Mucosa of descending colon (tissue), 3 donors: ENCODE measurements at regions not wholly inside any gene's neighbourhood (a gene's known extent, or its start where the extent isn't known, plus 50 kb on each side); places are given as distances from the start of the nearest gene placed in this dataset.
A peak's percentile ranks its signal among the peaks of the same experiment; 100 is the strongest.
"Not testable (repeated sequence)": the region's sequence is repeated elsewhere in the genome, so short reads cannot be mapped to it uniquely, and the experiment has no call there.

Experiments
- ATAC-seq: fragments of 200-7000 bp; cut with Tn5 transposase; one replicate; pipeline ENCODE4 v1.9.1; 2020; ENCODE audit warnings: mild to moderate bottlenecking, moderate library complexity
- DNase-seq, 3 donors: peaks; one replicate each; pipeline ENCODE4 v3.0.0-alpha.2; 2020
- H3K36me3 ChIP-seq: fragments of 200-600 bp; one replicate; pipeline ENCODE4 v1.8.0; 2021; ENCODE audit warnings: low read depth, mild to moderate bottlenecking
- H3K4me1 ChIP-seq: fragments of 200-600 bp; one replicate; pipeline ENCODE4 v1.8.0; 2021; ENCODE audit warnings: low read depth, mild to moderate bottlenecking
- H3K4me3 ChIP-seq: fragments of 200-600 bp; one replicate; pipeline ENCODE4 v1.8.0; 2021; ENCODE audit warnings: mild to moderate bottlenecking
- H3K9me3 ChIP-seq: fragments of 200-600 bp; one replicate; pipeline ENCODE4 v1.8.0; 2021; ENCODE audit warnings: mild to moderate bottlenecking
- CTCF ChIP-seq: fragments of 200-600 bp; IDR thresholded peaks from one replicate; pipeline ENCODE4 v1.8.0; 2022; ENCODE audit warnings: antibody characterized with exemption, mild to moderate bottlenecking
- intact Hi-C, 2 donors: fragments of 100-400 bp; cut with DNase I in 1 of 2; cut with micrococcal nuclease in 1 of 2; formaldehyde crosslinking; loops; one replicate each; pipeline versions ENCODE4 v1.11.0 to v1.11.1; 2022; cut with DNase I, micrococcal nuclease
- donor health status: DM: no; HTN: no; CAD: no; lungs with moderate emphysema.
- donor health status: DM: no; HTN: no; CAD: no.
- donor health status: DM: no; HTN: yes; CAD: no.

GRCh38 chr14:55913324-55914025 lies 204.7 kb upstream of the PELI2 start:
- intact Hi-C loops, result no loop called here
- no peaks in the 10 kb centered on the region for H3K9me3 ChIP-seq
- DNase-seq, result no peak
- no peak for ATAC-seq
- no peak for TF ChIP-seq CTCF
- H3K36me3 ChIP-seq, result no peaks in the 10 kb centered on the region
- no peak overlapping the region for H3K4me3 ChIP-seq
- H3K4me1 ChIP-seq, result no peaks in the 10 kb centered on the region

DNA sequence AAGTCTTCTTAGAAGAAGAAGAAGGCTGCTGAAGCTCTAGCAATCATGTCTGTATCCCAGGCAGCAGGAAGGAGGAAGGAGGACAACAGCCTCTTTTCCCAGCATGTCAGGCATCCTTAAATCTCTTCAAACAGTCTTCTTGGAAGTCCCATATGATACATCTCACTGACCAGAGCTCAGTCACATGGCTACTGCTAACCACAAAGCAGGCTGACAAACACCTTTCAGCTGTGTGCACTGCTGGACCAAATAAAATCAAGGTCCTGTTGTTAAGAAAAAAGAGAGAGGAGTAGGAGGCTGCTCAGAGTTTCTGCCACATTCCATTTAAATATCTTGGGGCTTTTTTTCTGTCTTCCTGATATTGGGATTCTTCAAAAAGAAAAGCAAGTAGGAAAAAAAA lies 203.4 kb upstream of the PELI2 start:
- no peak for TF ChIP-seq CTCF

GRCh38 chr14:55915456-55915855 lies 202.8 kb upstream of the PELI2 start:
- Histone ChIP-seq H3K4me3 (no peak overlapping the region), H3K9me3 (no peaks in the 10 kb centered on the region), H3K4me1 (no peaks in the 10 kb centered on the region), H3K36me3 (no peaks in the 10 kb centered on the region)
- no peak for ATAC-seq
- no peak for TF ChIP-seq CTCF
- DNase-seq, result no peak
- intact Hi-C loops, result no loop called here

More for the DNA sequence above, 203.4 kb upstream of the PELI2 start:
- intact Hi-C loops, result no loop called here
- H3K4me1 ChIP-seq, result no peaks in the 10 kb centered on the region
- DNase-seq, result no peak
- no peaks in the 10 kb centered on the region for H3K36me3 ChIP-seq
- H3K9me3 ChIP-seq, result no peaks in the 10 kb centered on the region
- H3K4me3 ChIP-seq, result no peak overlapping the region
- no peak for ATAC-seq

GRCh38 chr14:55919800-55920199 lies 198.4 kb upstream of the PELI2 start:
- ATAC-seq, H3K36me3 ChIP-seq, H3K4me1 ChIP-seq, H3K4me3 ChIP-seq, H3K9me3 ChIP-seq, intact Hi-C loops, DNase-seq: not testable (repeated sequence)

DNA sequence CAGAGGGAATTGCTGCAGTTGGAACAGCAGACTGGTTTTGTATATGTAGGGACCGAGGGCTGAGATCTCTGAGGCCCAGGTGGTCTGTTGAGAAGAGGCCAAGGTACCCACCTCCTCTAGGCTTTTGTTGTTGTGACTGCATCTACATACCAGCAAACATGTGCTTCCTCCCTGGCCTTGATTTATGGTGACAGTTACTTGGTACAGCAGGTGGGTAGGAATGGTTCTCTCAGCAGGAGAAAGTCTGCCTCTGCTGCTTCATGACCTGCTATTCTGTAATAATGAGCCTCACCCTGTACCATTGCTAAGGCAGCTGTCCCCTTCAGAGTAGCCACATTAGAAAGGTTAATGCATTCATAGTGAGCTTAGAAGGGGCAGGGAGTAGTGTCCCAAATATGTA lies 196.7 kb upstream of the PELI2 start:
- ATAC-seq (no peak), DNase-seq (no peak)
- H3K4me1 ChIP-seq, result no peaks in the 10 kb centered on the region
- no peaks in the 10 kb centered on the region for H3K36me3 ChIP-seq
- no peak for TF ChIP-seq CTCF
- H3K4me3 ChIP-seq, result no peak overlapping the region
- intact Hi-C loops, result no loop called here
- no peaks in the 10 kb centered on the region for H3K9me3 ChIP-seq

DNA sequence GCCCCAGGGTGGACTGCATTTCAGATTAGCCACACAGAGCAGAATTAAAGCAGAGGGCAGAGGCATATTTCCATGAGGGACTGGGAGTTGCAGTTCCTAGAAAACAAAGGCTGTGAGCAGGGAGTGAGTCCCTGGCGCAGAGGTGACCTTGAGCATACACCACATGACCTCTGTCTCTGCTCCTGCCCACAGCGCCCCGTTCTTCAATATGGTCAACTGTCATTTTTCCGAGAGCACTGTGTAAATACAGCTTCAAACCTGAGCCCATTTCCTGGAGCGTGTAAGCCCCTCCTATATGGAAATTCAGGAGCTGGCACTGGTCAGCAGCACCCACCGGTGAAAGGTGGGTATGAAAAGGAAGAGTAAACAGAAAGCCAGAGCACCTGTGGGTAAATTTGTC lies 192.2 kb upstream of the PELI2 start:
- DNase-seq (peak in 2 of 3 donors; percentile 52 to 57), ATAC-seq (peak; percentile 85)
- intact Hi-C loops, result loop anchor here in 1 of 2 donors (2.0 kb wide), 1 partner anchor 51 kb away; no protein-coding TSS in a partner anchor
- Histone ChIP-seq H3K36me3 (no peaks in the 10 kb centered on the region), H3K9me3 (no peaks in the 10 kb centered on the region), H3K4me3 (no peak overlapping the region), H3K4me1 (peaks cover 13% of the 10 kb centered on the region)
- TF ChIP-seq CTCF, result no peak
